SK-N-SH (cell line): ENCODE measurements at regions not wholly inside any gene's neighbourhood (a gene's known extent, or its start where the extent isn't known, plus 50 kb on each side); places are given as distances from the start of the nearest gene placed in this dataset.

ENCODE experiments used
- CTCF ChIA-PET: fragments of 300-600, 350-600 bp; formaldehyde crosslinking; extraction: SDS; loops from one replicate; lab custom pipeline; 2021; lab: Yijun Ruan, JAX
- POLR2A ChIA-PET: fragments of 350-600 bp; sonication (Branson Sonifier 250); formaldehyde crosslinking; extraction: SDS; loops from one replicate; lab custom pipeline; 2020; ENCODE audit warnings: antibody characterized with exemption, inconsistent platforms; lab: Yijun Ruan, JAX
- DNase-seq: peaks from one replicate; pipeline ENCODE4 v3.0.0; 2012
- H2AFZ ChIP-seq: fragments of 200-600 bp; sonication (generic); 2 replicates; pipeline ENCODE4 v1.8.1; 2016; ENCODE audit warnings: antibody characterized with exemption, mild to moderate bottlenecking, low read depth
- H3F3A ChIP-seq: fragments of 200-600 bp; sonication (generic); replicated peaks from 2 replicates; pipeline ENCODE3; 2016; ENCODE audit warnings: antibody characterized with exemption, mild to moderate bottlenecking; ENCODE audit not compliant: insufficient read depth
- H3K27ac ChIP-seq, 2 experiments: fragments of 200-500 bp in 1 of 2; fragments of 200-600 bp in 1 of 2; sonication (Bioruptor generic) in 1 of 2; sonication (generic), shearing (Covaris generic) in 1 of 2; 2 replicates each; pipeline versions ENCODE4 v1.5.1 to v1.6.1; 2014 to 2016; ENCODE audit warnings: low read depth in 2 of 2, inconsistent platforms in 1 of 2, low read length in 1 of 2, mild to moderate bottlenecking in 1 of 2, mixed read lengths in 1 of 2
- H3K27me3 ChIP-seq: fragments of 200-600 bp; sonication (generic), shearing (Covaris generic); 2 replicates; pipeline ENCODE4 v1.6.1; 2016; ENCODE audit warnings: mixed run types; ENCODE audit not compliant: insufficient read depth
- H3K36me3 ChIP-seq, 2 experiments: fragments of 200-500 bp in 1 of 2; fragments of 200-600 bp in 1 of 2; sonication (Bioruptor generic) in 1 of 2; sonication (generic) in 1 of 2; replicated peaks in 1 of 2; 2 replicates each; pipeline versions ENCODE3 to v1.5.1; 2014 to 2016; ENCODE audit warnings: low read length in 1 of 2, mild to moderate bottlenecking in 1 of 2; ENCODE audit not compliant: insufficient read depth in 2 of 2, control insufficient read depth in 1 of 2
- H3K4me1 ChIP-seq, 2 experiments: fragments of 200-500 bp in 1 of 2; fragments of 200-600 bp in 1 of 2; sonication (Bioruptor generic) in 1 of 2; sonication (generic), shearing (Covaris generic) in 1 of 2; 2 replicates each; pipeline versions ENCODE4 v1.5.1 to v1.6.1; 2014 to 2016; ENCODE audit warnings: low read depth in 1 of 2, low read length in 1 of 2, mixed run types in 1 of 2; ENCODE audit not compliant: insufficient read depth in 2 of 2, control insufficient read depth in 1 of 2
- H3K4me2 ChIP-seq: fragments of 200-600 bp; sonication (generic), shearing (Covaris generic); 2 replicates; pipeline ENCODE4 v1.6.1; 2017; ENCODE audit warnings: mixed run types
- H3K4me3 ChIP-seq, 2 experiments: fragments of 200-500 bp in 1 of 2; fragments of 200-600 bp in 1 of 2; sonication (Bioruptor generic) in 1 of 2; sonication (generic), shearing (Covaris generic) in 1 of 2; 2 replicates each; pipeline versions ENCODE4 v1.5.1 to v1.8.1; 2014 to 2016; ENCODE audit warnings: low read depth in 2 of 2, inconsistent platforms in 1 of 2, low read length in 1 of 2, mild to moderate bottlenecking in 1 of 2, mixed read lengths in 1 of 2, moderate library complexity in 1 of 2
- H3K79me2 ChIP-seq: fragments of 200-600 bp; sonication (generic); 2 replicates; pipeline ENCODE4 v1.8.1; 2017; ENCODE audit warnings: mild to moderate bottlenecking; ENCODE audit not compliant: insufficient read depth
- H3K9ac ChIP-seq: fragments of 200-600 bp; sonication (generic); 2 replicates; pipeline ENCODE4 v1.6.1; 2017; ENCODE audit warnings: mixed run types
- H3K9me2 ChIP-seq: fragments of 200-600 bp; sonication (generic); 2 replicates; pipeline ENCODE4 v1.6.1; 2017; ENCODE audit warnings: mixed run types
- H3K9me3 ChIP-seq: fragments of 200-600 bp; sonication (generic); 2 replicates; pipeline ENCODE4 v1.6.1; 2017; ENCODE audit warnings: mixed run types, mild to moderate bottlenecking, moderate library complexity
- H4K20me1 ChIP-seq: fragments of 200-600 bp; sonication (generic); 2 replicates; pipeline ENCODE4 v1.6.1; 2017; ENCODE audit warnings: mild to moderate bottlenecking, mixed run types; ENCODE audit not compliant: insufficient read depth
- CHD2 ChIP-seq: fragments of 150-350 bp; IDR thresholded peaks from 2 replicates; pipeline ENCODE4 v1.6.1; 2018; ENCODE audit warnings: low read length; ENCODE audit not compliant: partially characterized antibody
- EZH2phosphoT487 ChIP-seq: fragments of 200-600 bp; sonication (generic); IDR thresholded peaks from 2 replicates; pipeline ENCODE4 v1.6.1; 2017; ENCODE audit warnings: low read depth, mixed run types, mild to moderate bottlenecking, antibody characterized with exemption, moderate library complexity, borderline replicate concordance
- FOXM1 ChIP-seq: IDR thresholded peaks from 2 replicates; pipeline ENCODE4 v1.4.0; 2012; ENCODE audit warnings: low read depth, mild to moderate bottlenecking
- GABPA ChIP-seq: IDR thresholded peaks from 2 replicates; pipeline ENCODE4 v1.4.0; 2012; ENCODE audit warnings: low read depth, mild to moderate bottlenecking
- MEF2A ChIP-seq: IDR thresholded peaks from 2 replicates; pipeline ENCODE4 v1.4.0; 2012; ENCODE audit warnings: low read depth, borderline replicate concordance
- NFIC ChIP-seq: IDR thresholded peaks from 2 replicates; pipeline ENCODE4 v1.4.0; 2012; ENCODE audit warnings: borderline replicate concordance
- POLR2AphosphoS5 ChIP-seq: IDR thresholded peaks from 2 replicates; pipeline ENCODE4 v1.6.1; 2012; ENCODE audit warnings: low read depth, low read length
- RCOR1 ChIP-seq: fragments of 150-350 bp; IDR thresholded peaks from 2 replicates; pipeline ENCODE4 v1.6.1; 2017; ENCODE audit warnings: antibody characterized with exemption, low read length
- SIN3A ChIP-seq: IDR thresholded peaks from 2 replicates; pipeline ENCODE4 v1.6.1; 2012; ENCODE audit warnings: low read depth, mild to moderate bottlenecking, low read length, moderate library complexity, borderline replicate concordance
- SMC3 ChIP-seq: IDR thresholded peaks from 2 replicates; pipeline ENCODE4 v1.6.1; 2012; ENCODE audit warnings: low read depth, low read length, improper control_type of control experiment
- TAF1 ChIP-seq: IDR thresholded peaks from 2 replicates; pipeline ENCODE4 v1.6.1; 2012; ENCODE audit warnings: low read depth, mild to moderate bottlenecking, low read length, moderate library complexity, borderline replicate concordance
- TCF12 ChIP-seq: IDR thresholded peaks from 2 replicates; pipeline ENCODE4 v1.4.0; 2012
- TEAD4 ChIP-seq: IDR thresholded peaks from 2 replicates; pipeline ENCODE4 v1.4.0; 2012; ENCODE audit warnings: mild to moderate bottlenecking, borderline replicate concordance; ENCODE audit not compliant: insufficient read depth
- YY1 ChIP-seq: IDR thresholded peaks from 2 replicates; pipeline ENCODE4 v1.4.0; 2012; ENCODE audit warnings: low read depth, mild to moderate bottlenecking
- WGBS: methylation state at CpG from one replicate; pipeline ENCODE4 v1.1.6; 2017; ENCODE audit warnings: low lambda C conversion rate; 5-methylcytosine and 5-hydroxymethylcytosine counted together
- TF ChIP-seq, protein P1 (sequence below): fragments of 150-350 bp; IDR thresholded peaks from 2 replicates; pipeline ENCODE4 v1.6.1; 2016; ENCODE audit warnings: mild to moderate bottlenecking, low read depth, low read length
- TF ChIP-seq, protein P2 (sequence below): IDR thresholded peaks from 2 replicates; pipeline ENCODE4 v1.4.0; 2012; ENCODE audit warnings: low read depth
- TF ChIP-seq, protein P3 (sequence below): IDR thresholded peaks from 2 replicates; pipeline ENCODE4 v1.4.0; 2012; ENCODE audit warnings: low read depth, borderline replicate concordance
- TF ChIP-seq, protein P4 (sequence below): fragments of 200-600 bp; sonication (generic); IDR thresholded peaks from 2 replicates; pipeline ENCODE4 v1.6.1; 2017; ENCODE audit warnings: antibody characterized with exemption, mild to moderate bottlenecking, moderate library complexity

DNA sequence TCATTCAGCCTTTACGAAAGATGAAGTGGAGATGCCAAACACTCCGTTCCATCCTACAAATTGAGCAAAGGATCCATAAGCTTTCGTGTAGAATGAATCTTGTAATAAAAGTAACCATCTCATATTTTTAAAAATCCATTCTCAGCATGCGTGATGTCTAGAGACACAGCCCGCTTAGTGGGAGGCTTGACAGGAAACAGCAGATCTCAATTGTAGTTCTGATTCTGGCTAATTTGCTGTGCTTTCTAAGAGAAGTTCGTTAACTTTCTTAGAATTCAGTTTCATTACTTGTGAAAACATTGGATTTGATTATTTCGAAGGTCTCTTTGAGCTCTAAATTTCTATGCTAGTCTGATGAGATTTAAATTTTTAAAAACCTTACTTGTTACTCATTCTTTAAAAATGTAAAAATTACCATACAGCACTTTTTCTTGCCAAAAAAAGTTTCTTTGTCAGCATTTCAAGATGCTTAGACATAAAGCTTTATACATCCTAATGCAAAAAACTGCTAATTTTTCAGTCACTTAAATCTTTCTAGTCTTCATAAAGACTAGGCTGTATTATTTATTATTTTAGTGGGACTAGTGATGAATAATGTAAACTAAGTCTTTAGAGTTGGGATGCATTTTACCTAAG, 66.9 kb upstream of the NEIL3 start:
- no peaks in the 10 kb centered on the region for H3K9me2 ChIP-seq
- ChIA-PET POLR2A (no interaction called here), CTCF (interaction anchor here (0.6 to 1.0 kb wide), 2 partner anchors 186 to 195 kb away, joined by 3 read pairs; no protein-coding TSS in a partner anchor)
- peaks cover 8% of the 10 kb centered on the region for H3F3A ChIP-seq
- WGBS, result 87% methylated on average over 7 of the region's 7 CpGs
- H3K4me1 ChIP-seq, result peaks cover 0 to 12% of the 10 kb centered on the region in 2 experiments; a peak in 2 of 4 replicates
- no peak overlapping the region for H3K4me2 ChIP-seq
- H3K27me3 ChIP-seq, result no peaks in the 10 kb centered on the region
- H2AFZ ChIP-seq, result no peak overlapping the region
- no peak overlapping the region for H3K9ac ChIP-seq
- no peak for DNase-seq
- H4K20me1 ChIP-seq, result no peaks in the 10 kb centered on the region
- no peak overlapping the region for H3K4me3 ChIP-seq
- no peaks in the 10 kb centered on the region for H3K36me3 ChIP-seq
- no peaks in the 10 kb centered on the region for H3K9me3 ChIP-seq
- no peak overlapping the region for H3K27ac ChIP-seq
- TF ChIP-seq RCOR1, result no peak
- TF ChIP-seq, all 33 proteins: peak for 0
- H3K79me2 ChIP-seq, result no peaks in the 10 kb centered on the region; the same call in 1 of the 2 replicates

DNA sequence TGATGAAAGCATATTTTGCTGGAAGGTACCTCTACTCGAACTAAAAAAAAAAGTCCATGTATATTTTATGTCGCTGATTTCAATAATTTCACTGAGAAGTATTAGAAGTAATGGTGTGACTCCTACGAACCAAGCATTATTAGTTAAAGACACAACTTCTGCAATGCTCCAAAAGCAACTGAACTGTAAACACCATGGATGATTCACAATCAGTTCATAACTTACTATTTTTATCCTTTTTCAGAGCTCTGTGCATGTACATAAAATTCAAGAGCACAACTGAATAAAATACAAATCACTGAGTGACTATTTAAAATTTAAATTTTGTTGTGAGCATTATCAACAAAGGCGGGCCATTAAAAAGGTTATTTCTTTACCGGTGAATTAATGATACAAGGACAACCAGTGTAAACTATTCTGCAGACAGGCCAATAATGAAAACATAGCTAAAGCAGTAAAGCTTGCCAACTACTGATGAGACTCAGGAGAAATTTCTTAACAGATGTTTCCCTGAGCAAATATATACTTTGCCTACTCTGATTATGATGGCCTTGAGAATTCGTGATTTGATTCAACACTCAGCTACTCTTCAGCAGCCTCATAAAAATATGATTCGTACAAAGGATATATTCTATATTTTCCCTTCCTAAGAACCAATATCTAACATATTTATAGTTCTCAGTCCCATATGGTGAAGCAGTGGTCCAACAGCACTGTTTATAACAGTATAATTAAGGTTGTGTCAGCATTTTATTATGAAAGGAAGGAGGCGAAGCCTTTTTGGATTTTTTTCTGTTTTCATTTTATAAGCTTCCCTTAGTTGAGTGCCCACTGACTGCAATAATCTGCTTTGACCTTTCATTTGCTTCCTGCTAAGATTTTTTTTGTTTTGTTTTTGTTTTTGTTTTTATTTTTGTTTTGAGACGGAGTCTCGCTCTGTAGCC, 62.8 kb upstream of the NEIL3 start:
- Histone ChIP-seq H2AFZ (0 out of 2 replicates have a peak overlapping the region, but pooled peaks have one; percentile 36), H4K20me1 (no peaks in the 10 kb centered on the region), H3K9ac (no peak overlapping the region), H3K27me3 (no peaks in the 10 kb centered on the region), H3K9me2 (no peaks in the 10 kb centered on the region), H3K79me2 (no peaks in the 10 kb centered on the region; the same call in 1 of the 2 replicates), H3F3A (peaks cover 8% of the 10 kb centered on the region), H3K4me2 (no peak overlapping the region), H3K36me3 (no peaks in the 10 kb centered on the region), H3K27ac (peak overlapping the region in 1 of 2 experiments; percentile 33; a peak in 2 of 4 replicates), H3K9me3 (no peaks in the 10 kb centered on the region), H3K4me3 (no peak overlapping the region), H3K4me1 (peaks cover 0 to 12% of the 10 kb centered on the region in 2 experiments; a peak in 1 of 4 replicates)
- 83% methylated on average over 10 of the region's 10 CpGs for WGBS
- CTCF ChIA-PET, result interaction anchor here (0.6 to 1.3 kb wide), 5 partner anchors 92 to 879 kb away, joined by 3 to 4 read pairs (median 3); no protein-coding TSS in a partner anchor
- no peak for TF ChIP-seq EZH2phosphoT487
- TF ChIP-seq SMC3, result no peak
- no peak for TF ChIP-seq RCOR1
- TF ChIP-seq, protein P1, sequence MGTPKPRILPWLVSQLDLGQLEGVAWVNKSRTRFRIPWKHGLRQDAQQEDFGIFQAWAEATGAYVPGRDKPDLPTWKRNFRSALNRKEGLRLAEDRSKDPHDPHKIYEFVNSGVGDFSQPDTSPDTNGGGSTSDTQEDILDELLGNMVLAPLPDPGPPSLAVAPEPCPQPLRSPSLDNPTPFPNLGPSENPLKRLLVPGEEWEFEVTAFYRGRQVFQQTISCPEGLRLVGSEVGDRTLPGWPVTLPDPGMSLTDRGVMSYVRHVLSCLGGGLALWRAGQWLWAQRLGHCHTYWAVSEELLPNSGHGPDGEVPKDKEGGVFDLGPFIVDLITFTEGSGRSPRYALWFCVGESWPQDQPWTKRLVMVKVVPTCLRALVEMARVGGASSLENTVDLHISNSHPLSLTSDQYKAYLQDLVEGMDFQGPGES, result no peak
- TF ChIP-seq, protein P2, sequence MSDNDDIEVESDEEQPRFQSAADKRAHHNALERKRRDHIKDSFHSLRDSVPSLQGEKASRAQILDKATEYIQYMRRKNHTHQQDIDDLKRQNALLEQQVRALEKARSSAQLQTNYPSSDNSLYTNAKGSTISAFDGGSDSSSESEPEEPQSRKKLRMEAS, result no peak
- no peak for TF ChIP-seq TCF12
- TF ChIP-seq POLR2AphosphoS5, result no peak
- TF ChIP-seq GABPA, result no peak
- no peak for TF ChIP-seq SIN3A
- TF ChIP-seq TEAD4, result no peak
- no peak for TF ChIP-seq NFIC
- TF ChIP-seq TAF1, result no peak
- no peak for TF ChIP-seq YY1
- no peak for TF ChIP-seq MEF2A
- TF ChIP-seq, protein P3, sequence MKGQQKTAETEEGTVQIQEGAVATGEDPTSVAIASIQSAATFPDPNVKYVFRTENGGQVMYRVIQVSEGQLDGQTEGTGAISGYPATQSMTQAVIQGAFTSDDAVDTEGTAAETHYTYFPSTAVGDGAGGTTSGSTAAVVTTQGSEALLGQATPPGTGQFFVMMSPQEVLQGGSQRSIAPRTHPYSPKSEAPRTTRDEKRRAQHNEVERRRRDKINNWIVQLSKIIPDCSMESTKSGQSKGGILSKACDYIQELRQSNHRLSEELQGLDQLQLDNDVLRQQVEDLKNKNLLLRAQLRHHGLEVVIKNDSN, result no peak
- no peak for TF ChIP-seq CHD2
- TF ChIP-seq, protein P4, sequence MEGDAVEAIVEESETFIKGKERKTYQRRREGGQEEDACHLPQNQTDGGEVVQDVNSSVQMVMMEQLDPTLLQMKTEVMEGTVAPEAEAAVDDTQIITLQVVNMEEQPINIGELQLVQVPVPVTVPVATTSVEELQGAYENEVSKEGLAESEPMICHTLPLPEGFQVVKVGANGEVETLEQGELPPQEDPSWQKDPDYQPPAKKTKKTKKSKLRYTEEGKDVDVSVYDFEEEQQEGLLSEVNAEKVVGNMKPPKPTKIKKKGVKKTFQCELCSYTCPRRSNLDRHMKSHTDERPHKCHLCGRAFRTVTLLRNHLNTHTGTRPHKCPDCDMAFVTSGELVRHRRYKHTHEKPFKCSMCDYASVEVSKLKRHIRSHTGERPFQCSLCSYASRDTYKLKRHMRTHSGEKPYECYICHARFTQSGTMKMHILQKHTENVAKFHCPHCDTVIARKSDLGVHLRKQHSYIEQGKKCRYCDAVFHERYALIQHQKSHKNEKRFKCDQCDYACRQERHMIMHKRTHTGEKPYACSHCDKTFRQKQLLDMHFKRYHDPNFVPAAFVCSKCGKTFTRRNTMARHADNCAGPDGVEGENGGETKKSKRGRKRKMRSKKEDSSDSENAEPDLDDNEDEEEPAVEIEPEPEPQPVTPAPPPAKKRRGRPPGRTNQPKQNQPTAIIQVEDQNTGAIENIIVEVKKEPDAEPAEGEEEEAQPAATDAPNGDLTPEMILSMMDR, result no peak
- TF ChIP-seq FOXM1, result no peak
- POLR2A ChIA-PET, result no interaction called here
- DNase-seq, result no peak
